Activated T-cell treated with anti-CD3 and anti-CD28 coated beads, Interleukin-2, amount 50 U/mL, for 72 hours (primary cell): ENCODE measurements at regions not wholly inside any gene's neighbourhood (a gene's known extent, or its start where the extent isn't known, plus 50 kb on each side); places are given as distances from the start of the nearest gene placed in this dataset.

ENCODE experiments used
- ATAC-seq, 2 donors: fragments of 150-1000 bp; cut with Tn5 transposase; replicated peaks in 1 of 2; 2 replicates each; pipeline ENCODE4 v1.10.0; 2021; ENCODE audit warnings: moderate library complexity in 2 of 2, mild to moderate bottlenecking in 1 of 2
- DNase-seq, 2 donors: peaks; one replicate each; pipeline ENCODE4 v3.0.0; 2021 to 2022; ENCODE audit warnings: mixed read lengths in 1 of 2
- H3K27ac Mint-ChIP-seq: one replicate; pipeline ENCODE4 v1.8.0; 2022; ENCODE audit warnings: mild to moderate bottlenecking, moderate library complexity, mixed read lengths
- H3K27me3 Mint-ChIP-seq: one replicate; pipeline ENCODE4 v1.8.0; 2022; ENCODE audit warnings: low read depth, mixed read lengths
- H3K36me3 Mint-ChIP-seq, 2 donors: one replicate each; pipeline ENCODE4 v1.8.0; 2022; ENCODE audit warnings: mixed read lengths in 2 of 2, mild to moderate bottlenecking in 1 of 2; ENCODE audit not compliant: insufficient read depth in 2 of 2
- H3K4me1 Mint-ChIP-seq: one replicate; pipeline ENCODE4 v1.8.0; 2022; ENCODE audit warnings: low read depth, mixed read lengths
- H3K4me3 Mint-ChIP-seq, 2 donors: one replicate each; pipeline ENCODE4 v1.8.0; 2022; ENCODE audit warnings: mild to moderate bottlenecking in 2 of 2, mixed read lengths in 2 of 2, moderate library complexity in 2 of 2
- H3K9me3 Mint-ChIP-seq, 2 donors: one replicate each; pipeline ENCODE4 v1.8.0; 2022; ENCODE audit warnings: mixed read lengths in 2 of 2

- Mint-ChIP-seq H3K27me3 (peaks cover 6% of the 10 kb centered on the region), H3K4me3 (no peak overlapping the region), H3K27ac (no peak overlapping the region), H3K36me3 (peaks cover 3 to 12% of the 10 kb centered on the region in 2 donors), H3K4me1 (peaks cover 12% of the 10 kb centered on the region), H3K9me3 (peaks cover 13 to 17% of the 10 kb centered on the region in 2 donors)
- ATAC-seq, result no peak
- DNase-seq, result no peak
Observed at GRCh38 chr10:93154531-93154930, 80.8 kb downstream of the CYP26A1 start.

- Mint-ChIP-seq H3K27me3 (no peaks in the 10 kb centered on the region), H3K4me3 (no peak overlapping the region), H3K4me1 (no peaks in the 10 kb centered on the region), H3K36me3 (peaks cover 3 to 12% of the 10 kb centered on the region in 2 donors), H3K27ac (no peak overlapping the region), H3K9me3 (peaks cover 12 to 19% of the 10 kb centered on the region in 2 donors)
- ATAC-seq (no peak), DNase-seq (no peak)
Observed at GRCh38 chr10:93160140-93160539, 86.4 kb downstream of the CYP26A1 start.

- Mint-ChIP-seq H3K4me3 (no peak overlapping the region), H3K36me3 (peaks cover 1 to 9% of the 10 kb centered on the region in 2 donors), H3K27ac (no peak overlapping the region), H3K27me3 (no peaks in the 10 kb centered on the region), H3K4me1 (no peaks in the 10 kb centered on the region), H3K9me3 (peaks cover 7 to 15% of the 10 kb centered on the region in 2 donors)
- ATAC-seq (no peak), DNase-seq (no peak)
Observed at GRCh38 chr10:93160829-93161228, 87.1 kb downstream of the CYP26A1 start.

- Mint-ChIP-seq H3K27ac (no peak overlapping the region), H3K27me3 (peaks cover 14% of the 10 kb centered on the region), H3K9me3 (peaks cover 5% of the 10 kb centered on the region in 2 donors), H3K4me3 (no peak overlapping the region), H3K4me1 (no peaks in the 10 kb centered on the region), H3K36me3 (peaks cover 5 to 8% of the 10 kb centered on the region in 2 donors)
- no peak for ATAC-seq
- no peak for DNase-seq
Observed at GRCh38 chr10:93165367-93165766, 91.7 kb downstream of the CYP26A1 start.

- DNase-seq, result no peak
- Mint-ChIP-seq H3K27me3 (peaks cover 17% of the 10 kb centered on the region), H3K36me3 (peaks cover 6 to 11% of the 10 kb centered on the region in 2 donors), H3K9me3 (peaks cover 7 to 8% of the 10 kb centered on the region in 2 donors), H3K27ac (no peak overlapping the region), H3K4me3 (no peak overlapping the region), H3K4me1 (no peaks in the 10 kb centered on the region)
- no peak for ATAC-seq
Observed at GRCh38 chr10:93166134-93166533, 92.4 kb downstream of the CYP26A1 start.

GRCh38 chr10:93171837-93172236, 98.1 kb downstream of the CYP26A1 start:
- Mint-ChIP-seq H3K27me3 (peaks cover 17% of the 10 kb centered on the region), H3K36me3 (peaks cover 6 to 11% of the 10 kb centered on the region in 2 donors), H3K4me3 (no peak overlapping the region), H3K4me1 (no peaks in the 10 kb centered on the region), H3K27ac (no peak overlapping the region), H3K9me3 (peaks cover 4 to 8% of the 10 kb centered on the region in 2 donors)
- ATAC-seq, result no peak
- DNase-seq, result no peak

- Mint-ChIP-seq H3K27ac (no peak overlapping the region), H3K9me3 (peaks cover 4 to 8% of the 10 kb centered on the region in 2 donors), H3K36me3 (peaks cover 3 to 11% of the 10 kb centered on the region in 2 donors), H3K4me3 (no peak overlapping the region), H3K27me3 (peaks cover 10% of the 10 kb centered on the region), H3K4me1 (no peaks in the 10 kb centered on the region)
- ATAC-seq (no peak), DNase-seq (no peak)
Observed at GRCh38 chr10:93173967-93174845, 100.5 kb downstream of the CYP26A1 start.

- DNase-seq (no peak), ATAC-seq (no peak)
- Mint-ChIP-seq H3K4me3 (no peak overlapping the region), H3K27me3 (peaks cover 2% of the 10 kb centered on the region), H3K4me1 (no peaks in the 10 kb centered on the region), H3K36me3 (peaks cover 0 to 1% of the 10 kb centered on the region in 2 donors), H3K9me3 (peaks cover under 1 to 1% of the 10 kb centered on the region in 2 donors), H3K27ac (no peak overlapping the region)
Observed at GRCh38 chr10:93175490-93175889, 101.8 kb downstream of the CYP26A1 start.

- H3K9me3 Mint-ChIP-seq, result no peaks in the 10 kb centered on the region
- no peak overlapping the region for H3K4me3 Mint-ChIP-seq
- no peaks in the 10 kb centered on the region for H3K4me1 Mint-ChIP-seq
- H3K36me3 Mint-ChIP-seq, result no peaks in the 10 kb centered on the region
- no peak for DNase-seq
- no peaks in the 10 kb centered on the region for H3K27me3 Mint-ChIP-seq
- peak overlapping the region; percentile 31 for H3K27ac Mint-ChIP-seq
- ATAC-seq, result no peak
Observed at GRCh38 chr10:93177511-93177910, 103.8 kb downstream of the CYP26A1 start.

- no peak overlapping the region for H3K4me3 Mint-ChIP-seq
- H3K9me3 Mint-ChIP-seq, result no peaks in the 10 kb centered on the region
- H3K27ac Mint-ChIP-seq, result no peak overlapping the region
- H3K36me3 Mint-ChIP-seq, result no peaks in the 10 kb centered on the region
- DNase-seq, result no peak
- ATAC-seq, result no peak
- H3K27me3 Mint-ChIP-seq, result no peaks in the 10 kb centered on the region
- no peaks in the 10 kb centered on the region for H3K4me1 Mint-ChIP-seq
Observed at GRCh38 chr10:93178226-93178625, 104.5 kb downstream of the CYP26A1 start.

GRCh38 chr10:93180482-93180931, 106.8 kb downstream of the CYP26A1 start:
- Mint-ChIP-seq H3K36me3 (no peaks in the 10 kb centered on the region), H3K4me1 (no peaks in the 10 kb centered on the region), H3K27me3 (peaks cover 9% of the 10 kb centered on the region), H3K27ac (no peak overlapping the region), H3K9me3 (no peaks in the 10 kb centered on the region), H3K4me3 (no peak overlapping the region)
- ATAC-seq, result no peak
- DNase-seq, result no peak

- Mint-ChIP-seq H3K9me3 (no peaks in the 10 kb centered on the region), H3K4me3 (no peak overlapping the region), H3K36me3 (no peaks in the 10 kb centered on the region), H3K4me1 (no peaks in the 10 kb centered on the region), H3K27me3 (peaks cover 14% of the 10 kb centered on the region), H3K27ac (no peak overlapping the region)
- DNase-seq (no peak), ATAC-seq (no peak)
Observed at GRCh38 chr10:93181271-93182048, 107.8 kb downstream of the CYP26A1 start.

GRCh38 chr10:93182049-93182327, 108.3 kb downstream of the CYP26A1 start:
- Mint-ChIP-seq H3K9me3 (no peaks in the 10 kb centered on the region), H3K27ac (no peak overlapping the region), H3K4me3 (no peak overlapping the region), H3K36me3 (no peaks in the 10 kb centered on the region), H3K27me3 (peaks cover 14% of the 10 kb centered on the region), H3K4me1 (no peaks in the 10 kb centered on the region)
- DNase-seq, result no peak
- ATAC-seq, result no peak
